ENCODE measurements at regions not wholly inside any gene's neighbourhood (a gene's known extent, or its start where the extent isn't known, plus 50 kb on each side); places are given as distances from the start of the nearest gene placed in this dataset.

GRCh38 chr2:136215908-136216472 is 98.0 kb upstream of the CXCR4 start:
- Histone ChIP-seq H3K9me3 (no peaks in the 10 kb centered on the region), H3K27ac (peak overlapping the region in 1 of 2 donors; percentile 15), H3K36me3 (no peaks in the 10 kb centered on the region), H3K27me3 (no peaks in the 10 kb centered on the region), H3K4me1 (peaks cover 8 to 50% of the 10 kb centered on the region in 2 donors), H3K4me3 (no peak overlapping the region)
- TF ChIP-seq CTCF (IDR thresholded peaks at IDR 0.05) = no peak
- intact Hi-C loops (cut with DNase I) = no loop called here
- DNase-seq (no peak), ATAC-seq (peak; percentile 29)

GRCh38 chr2:136215449-136215848 is 97.5 kb upstream of the CXCR4 start:
- Histone ChIP-seq H3K27ac (peak overlapping the region in 1 of 2 donors; percentile 82), H3K9me3 (no peaks in the 10 kb centered on the region), H3K36me3 (no peaks in the 10 kb centered on the region), H3K4me1 (peaks cover 8 to 51% of the 10 kb centered on the region in 2 donors), H3K27me3 (no peaks in the 10 kb centered on the region), H3K4me3 (no peak overlapping the region)
- DNase-seq (no peak), ATAC-seq (no peak)
- TF ChIP-seq CTCF (IDR thresholded peaks at IDR 0.05) = no peak
- intact Hi-C loops (cut with DNase I) = no loop called here

GRCh38 chr2:136214307-136215200 is 96.6 kb upstream of the CXCR4 start:
- Histone ChIP-seq H3K27ac (peak overlapping the region in 1 of 2 donors; percentile 82), H3K9me3 (no peaks in the 10 kb centered on the region), H3K36me3 (no peaks in the 10 kb centered on the region), H3K4me1 (peaks cover 8 to 60% of the 10 kb centered on the region in 2 donors), H3K4me3 (no peak overlapping the region), H3K27me3 (no peaks in the 10 kb centered on the region)
- intact Hi-C loops (cut with DNase I) = no loop called here
- ATAC-seq (peak; percentile 55), DNase-seq (no peak)
- TF ChIP-seq CTCF (IDR thresholded peaks at IDR 0.05) = no peak

- ATAC-seq = no peak
- Histone ChIP-seq H3K4me1 (peaks cover 8 to 67% of the 10 kb centered on the region in 2 donors), H3K36me3 (no peaks in the 10 kb centered on the region), H3K4me3 (no peak overlapping the region), H3K27ac (peak overlapping the region in 1 of 2 donors; percentile 82), H3K9me3 (no peaks in the 10 kb centered on the region), H3K27me3 (no peaks in the 10 kb centered on the region)
- intact Hi-C loops (cut with DNase I) = no loop called here
- TF ChIP-seq CTCF (IDR thresholded peaks at IDR 0.05) = no peak
- DNase-seq = no peak
These were observed 95.9 kb upstream of the CXCR4 start for GRCh38 chr2:136213836-136214235.

Data from left lung (tissue), 4 donors.